NCI-H82 treated with DMSO at 0.1 percent for 48 hours (cell line): ENCODE measurements at regions not wholly inside any gene's neighbourhood (a gene's known extent, or its start where the extent isn't known, plus 50 kb on each side); places are given as distances from the start of the nearest gene placed in this dataset.
A peak's percentile ranks its signal among the peaks of the same experiment; 100 is the strongest.
"Not testable (repeated sequence)": the region's sequence is repeated elsewhere in the genome, so short reads cannot be mapped to it uniquely, and the experiment has no call there.

ENCODE experiments used
- DNase-seq: peaks from one replicate; lab custom pipeline; 2025; ENCODE audit not compliant: unreplicated experiment; lab: John Stamatoyannopoulos, UW

DNA sequence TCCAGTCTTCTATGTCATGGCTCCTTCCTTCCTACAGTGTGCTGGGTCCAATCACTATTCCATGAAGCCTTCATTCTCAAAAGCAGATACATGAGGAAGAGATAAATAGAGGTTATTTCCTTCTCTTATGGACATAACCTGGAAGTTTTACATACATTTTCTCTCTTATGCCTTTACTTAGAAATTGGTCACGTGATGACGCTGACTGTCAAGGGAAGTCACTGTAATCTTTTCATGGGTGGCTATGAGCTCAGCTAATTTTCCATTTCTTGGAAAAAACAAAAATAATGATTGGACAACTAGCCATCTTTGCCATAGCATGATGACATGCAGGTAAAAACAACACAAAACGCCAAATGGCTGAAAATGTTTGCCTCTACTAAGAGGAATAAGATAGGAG lies 151.6 kb upstream of the PRSS16 start:
- DNase-seq, result no peak

DNA sequence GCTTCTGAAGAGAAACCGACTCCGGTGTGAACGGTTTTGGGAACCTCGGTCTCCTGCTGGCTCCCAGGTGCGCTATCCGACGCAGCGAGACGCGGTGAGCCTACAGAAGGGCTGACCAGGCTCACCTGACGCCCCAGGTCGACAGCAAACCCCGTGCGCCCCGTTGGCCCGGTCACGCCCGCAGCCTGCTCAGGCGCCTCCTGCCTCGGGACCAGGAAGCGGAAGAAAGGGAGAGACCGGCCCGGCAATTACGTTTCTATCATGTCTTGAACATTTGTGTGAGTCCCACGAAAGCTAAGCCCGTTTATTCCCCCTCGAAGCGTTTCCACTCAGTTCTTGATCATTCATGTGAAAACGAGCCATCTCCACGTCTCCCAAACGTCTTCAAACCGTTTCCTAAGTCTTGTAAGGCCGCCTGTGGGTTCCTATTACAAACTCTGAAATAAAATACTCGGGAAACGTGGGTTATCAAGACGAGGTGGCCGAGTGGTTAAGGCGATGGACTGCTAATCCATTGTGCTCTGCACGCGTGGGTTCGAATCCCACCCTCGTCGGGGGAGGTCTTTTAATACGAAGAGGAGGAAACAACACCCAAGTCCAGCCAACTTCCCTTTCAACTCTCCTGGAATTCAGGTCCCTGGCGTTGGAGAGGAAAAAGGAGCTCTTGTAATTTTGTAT lies 150.5 kb upstream of the PRSS16 start:
- DNase-seq, result no peak

DNA sequence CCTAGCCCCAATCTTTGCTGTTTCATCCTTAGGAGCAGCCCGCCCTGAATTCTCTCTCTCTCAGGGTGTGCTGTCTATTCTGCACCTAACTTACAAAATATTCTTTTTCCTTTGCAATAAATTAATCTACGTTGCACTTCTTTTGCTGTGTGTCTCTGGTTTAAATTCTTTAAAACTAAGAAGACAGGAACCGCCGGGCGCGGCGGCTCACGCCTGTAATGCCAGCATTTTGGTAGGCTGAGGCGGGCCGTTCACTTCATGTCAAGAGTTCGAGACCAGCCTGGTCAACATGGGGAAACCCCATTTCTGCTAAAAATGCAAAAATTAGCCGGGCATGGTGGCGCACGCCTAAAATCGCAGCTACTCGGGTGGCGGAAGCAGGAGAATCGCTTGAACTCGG lies 148.5 kb upstream of the PRSS16 start:
- DNase-seq, result no peak

DNA sequence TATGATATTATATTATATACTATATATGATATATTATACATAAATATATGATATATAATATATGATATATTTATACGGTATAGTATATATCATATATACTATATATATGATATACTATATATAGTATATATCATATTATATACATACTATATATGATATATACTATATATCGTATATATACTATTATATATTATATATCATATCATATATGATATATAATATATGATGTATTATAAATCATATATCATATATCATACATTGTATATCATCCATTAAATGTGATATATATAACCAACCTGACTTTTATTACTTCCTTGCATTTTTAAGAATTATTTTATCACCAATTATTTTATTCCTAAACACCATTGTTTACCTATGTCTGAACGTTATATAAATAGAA lies 146.6 kb upstream of the PRSS16 start:
- DNase-seq, result no peak

DNA sequence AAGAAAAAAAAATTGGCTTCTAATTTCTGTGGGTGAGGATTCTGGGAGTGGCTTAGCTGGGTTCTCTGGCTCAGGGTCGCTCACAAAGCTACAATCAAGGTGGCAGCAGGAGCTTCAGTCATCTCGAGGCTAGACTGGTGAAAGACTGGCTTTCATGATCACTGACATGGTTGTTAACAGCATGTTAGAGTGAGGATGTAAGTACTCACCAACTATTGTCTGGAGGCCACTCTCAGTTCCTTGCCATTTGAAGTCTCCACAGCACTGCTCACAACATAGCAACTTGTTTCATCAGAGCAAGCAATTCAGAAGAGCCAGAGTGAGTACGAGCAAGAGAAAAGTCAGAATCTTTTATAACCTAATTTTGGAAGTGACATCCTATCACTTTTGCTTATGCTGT lies 145.7 kb upstream of the PRSS16 start:
- no peak for DNase-seq

DNA sequence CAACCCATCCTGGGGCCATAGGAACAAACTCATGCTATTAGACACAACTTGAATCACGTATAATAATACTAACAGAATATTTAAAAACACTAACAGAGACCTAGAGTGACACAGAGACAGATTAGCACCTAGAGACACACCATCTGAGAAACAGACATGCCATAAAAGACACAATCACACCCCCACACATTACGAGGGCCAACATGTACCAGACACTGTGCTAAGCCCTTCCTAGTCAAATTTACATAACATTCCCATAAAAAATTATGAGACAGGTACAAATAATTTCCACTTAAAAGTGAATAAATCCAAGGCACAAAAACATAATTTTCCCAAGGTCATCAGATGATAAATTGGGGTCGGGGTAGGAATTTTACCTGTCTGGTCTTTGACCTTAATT lies 141.1 kb upstream of the PRSS16 start:
- DNase-seq, result no peak

DNA sequence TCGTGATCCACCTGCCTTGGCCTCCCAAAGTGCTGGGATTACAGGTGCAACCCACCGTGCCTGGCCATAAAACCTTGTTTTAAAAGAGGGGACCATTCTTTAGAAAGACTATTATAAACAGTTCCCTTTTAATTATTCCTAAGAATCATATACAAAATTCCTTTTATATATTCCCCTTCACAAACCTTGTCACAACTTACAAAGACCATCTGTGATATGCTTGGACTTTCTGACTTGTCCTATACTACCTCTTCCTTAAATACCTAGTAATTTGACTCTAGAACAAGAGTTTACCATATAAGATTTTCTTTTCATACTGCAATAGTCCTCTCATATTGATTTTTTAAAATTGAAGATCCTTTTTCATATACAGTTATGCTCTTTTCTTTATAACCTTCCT lies 135.8 kb upstream of the PRSS16 start:
- DNase-seq, result no peak

DNA sequence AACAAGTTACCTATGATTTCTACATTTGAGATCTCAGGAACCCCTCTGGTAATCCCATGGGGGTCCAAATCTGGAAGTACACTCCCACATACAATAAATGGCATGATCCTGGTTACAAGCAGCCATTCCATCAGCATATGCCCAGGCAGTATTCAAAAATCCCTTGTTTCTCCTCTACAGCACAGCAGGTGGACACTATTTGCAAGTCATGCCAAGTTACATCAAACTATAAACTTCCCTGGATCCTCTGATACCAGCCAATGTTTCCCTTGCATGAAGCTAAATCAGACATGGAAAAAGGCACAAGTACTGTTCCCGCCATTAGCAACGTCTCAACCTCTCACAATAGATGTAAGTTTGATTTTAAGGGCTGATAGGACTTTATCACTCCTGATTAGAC lies 134.5 kb upstream of the PRSS16 start:
- no peak for DNase-seq

DNA sequence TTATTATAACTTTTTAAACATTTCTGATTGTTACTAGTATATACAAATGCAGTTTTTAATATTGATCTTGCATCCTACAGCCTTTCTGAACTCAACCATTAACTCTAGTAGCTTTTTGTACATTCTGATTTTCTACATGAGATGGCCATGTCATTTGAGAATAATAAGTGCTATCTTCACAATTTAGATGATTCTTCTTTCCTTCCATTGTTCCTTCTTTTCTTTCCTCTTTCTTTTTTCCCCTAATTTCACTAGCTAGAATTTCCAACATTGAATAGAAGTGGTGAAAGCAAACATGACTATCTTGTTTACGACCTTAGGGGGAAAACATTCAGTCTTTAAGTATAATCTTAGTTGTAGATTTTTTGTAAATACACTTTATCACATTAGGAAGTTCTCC lies 128.2 kb upstream of the PRSS16 start:
- no peak for DNase-seq

DNA sequence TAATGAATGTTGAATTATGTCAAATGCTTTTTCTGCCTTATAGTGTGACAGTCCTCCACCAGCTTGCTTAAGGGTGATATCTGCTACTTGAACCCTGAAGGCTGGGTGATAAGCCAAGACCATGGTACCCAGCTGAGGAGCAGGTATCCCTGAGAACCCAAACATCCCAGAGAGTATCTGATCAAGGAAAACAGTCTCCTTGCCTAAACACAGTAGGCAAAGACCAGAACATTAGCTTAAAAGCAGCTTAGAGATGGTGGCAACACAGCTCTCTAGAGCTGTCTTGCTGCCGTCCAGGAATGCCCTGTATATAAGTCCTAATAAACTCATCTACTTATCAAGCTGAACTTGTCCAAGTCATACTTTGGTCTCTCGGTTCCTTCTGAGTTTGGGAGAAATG lies 127.7 kb upstream of the PRSS16 start:
- no peak for DNase-seq

DNA sequence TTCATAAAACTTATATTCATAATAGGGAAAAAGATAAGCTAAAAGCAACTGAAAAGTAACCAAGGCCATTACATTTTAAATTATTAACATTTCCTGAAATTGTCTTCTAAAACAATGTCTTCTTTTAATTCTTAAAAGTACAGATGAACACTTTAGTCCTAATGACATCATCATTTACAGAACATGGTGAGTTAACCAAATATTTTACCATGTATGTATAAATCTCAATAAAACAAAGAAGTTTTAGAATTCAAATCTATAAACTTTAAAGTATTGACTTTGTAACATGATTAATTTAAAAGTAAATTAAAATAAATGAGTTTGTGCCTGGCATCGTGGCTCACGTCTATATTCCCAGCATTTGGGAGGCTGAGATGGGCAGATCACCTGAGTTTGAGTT lies 125.9 kb upstream of the PRSS16 start:
- no peak for DNase-seq

DNA sequence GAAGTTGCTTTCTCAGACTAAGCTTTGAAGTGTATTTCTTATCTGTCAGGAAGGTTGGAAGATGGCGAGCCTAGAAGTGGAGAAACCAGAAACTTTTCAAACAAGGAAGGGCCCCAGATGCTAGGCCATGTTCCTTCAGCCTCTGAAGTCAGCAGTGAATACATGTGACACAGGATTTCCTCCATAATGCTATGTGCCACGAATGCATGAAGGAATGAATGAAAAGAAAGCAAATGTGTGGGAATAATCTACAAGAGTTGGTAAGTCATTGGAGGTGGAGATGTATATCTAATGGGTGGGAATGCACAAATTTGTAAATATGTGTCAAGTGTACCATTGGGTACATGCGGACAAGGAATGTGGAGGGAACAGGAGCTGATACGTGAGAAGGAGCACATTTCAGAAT lies 123.2 kb upstream of the PRSS16 start:
- no peak for DNase-seq

DNA sequence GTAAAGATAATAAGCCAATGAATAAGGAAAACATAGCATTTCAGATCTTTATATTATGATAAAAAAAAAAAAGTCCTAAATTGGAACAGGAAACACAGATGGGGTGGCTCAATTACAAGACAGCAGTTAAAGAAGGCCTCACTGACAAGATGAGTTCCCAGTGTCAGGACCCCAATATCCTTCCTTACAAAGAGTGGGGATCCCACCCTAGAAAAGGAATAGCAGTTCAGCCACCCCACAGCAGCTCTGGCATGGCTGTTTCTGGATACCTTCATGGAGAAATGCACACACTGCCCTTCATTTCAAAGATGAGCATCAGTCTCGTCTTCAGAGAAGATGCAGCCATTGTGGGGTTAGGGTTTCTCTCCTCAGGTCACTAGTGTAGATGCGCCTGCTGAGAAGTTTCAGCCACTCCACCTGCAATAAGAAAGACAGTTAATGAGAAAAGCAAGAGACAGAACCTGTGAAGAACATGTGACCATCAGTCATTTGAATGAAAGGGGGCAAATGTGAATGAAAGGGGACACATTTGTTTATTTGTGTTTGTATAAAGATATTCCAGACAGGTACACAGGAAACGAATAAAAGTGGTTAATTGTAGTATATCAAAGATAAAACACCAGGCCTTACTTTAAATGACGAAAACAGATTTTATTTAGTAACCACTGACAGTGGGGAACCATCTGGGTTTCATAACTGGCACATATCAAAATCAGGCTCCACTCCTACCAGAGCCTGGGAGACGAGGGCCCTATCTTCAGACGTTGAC lies 121.3 kb upstream of the PRSS16 start:
- DNase-seq, result no peak

DNA sequence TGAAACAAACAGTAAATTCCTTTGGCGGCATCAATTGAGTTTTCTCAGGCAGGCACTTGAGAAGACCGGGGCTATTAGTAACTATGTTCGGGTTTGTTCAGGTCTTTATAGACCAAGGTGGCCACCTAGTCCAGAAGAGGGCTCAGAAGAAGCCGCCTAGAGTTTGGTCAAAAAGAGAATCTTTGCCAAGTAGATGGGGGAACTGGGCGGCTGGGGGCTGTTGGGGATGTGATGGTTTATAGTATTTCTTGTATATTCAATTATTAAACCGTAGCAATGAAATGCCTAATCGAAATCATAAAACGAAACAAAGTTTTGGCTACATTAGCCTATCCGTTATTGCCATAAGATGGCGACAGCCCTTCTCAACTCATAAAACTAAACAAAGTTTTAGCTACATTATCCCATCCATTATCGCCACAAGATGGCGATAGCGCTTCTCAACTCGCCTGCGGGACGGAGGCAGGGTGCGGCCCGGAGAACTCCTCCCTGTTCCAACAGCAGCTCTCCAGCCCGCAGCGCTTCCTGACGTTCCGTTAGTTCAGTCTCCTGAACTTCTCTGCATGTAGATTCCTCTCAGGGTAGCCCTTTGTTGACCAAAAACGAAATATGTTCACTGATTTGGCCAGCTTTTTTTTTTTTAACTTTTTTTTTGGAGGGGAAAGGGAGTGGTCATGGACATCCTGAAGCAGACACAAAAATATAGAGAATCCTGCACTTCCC lies 120.5 kb upstream of the PRSS16 start:
- peak; percentile 46 for DNase-seq

DNA sequence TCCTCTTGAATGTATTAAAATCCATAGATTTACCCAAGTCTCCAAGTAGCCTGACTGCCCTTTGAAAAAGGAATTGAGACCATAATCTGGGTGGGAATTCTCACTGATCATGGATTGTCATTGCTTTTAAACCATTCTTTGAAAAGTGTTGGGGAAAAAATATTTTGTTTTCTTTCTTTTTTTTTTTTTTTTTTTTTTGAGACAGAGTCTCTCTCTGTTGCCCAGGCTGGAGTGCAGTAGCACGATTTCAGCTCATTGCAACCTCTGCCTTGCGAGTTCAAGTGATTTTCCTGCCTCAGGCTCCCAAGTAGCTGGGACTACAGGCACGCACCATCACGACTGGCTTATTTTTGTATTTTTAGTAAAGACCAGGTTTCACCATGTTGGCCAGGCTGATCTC lies 119.6 kb upstream of the PRSS16 start:
- not testable (repeated sequence) for DNase-seq

DNA sequence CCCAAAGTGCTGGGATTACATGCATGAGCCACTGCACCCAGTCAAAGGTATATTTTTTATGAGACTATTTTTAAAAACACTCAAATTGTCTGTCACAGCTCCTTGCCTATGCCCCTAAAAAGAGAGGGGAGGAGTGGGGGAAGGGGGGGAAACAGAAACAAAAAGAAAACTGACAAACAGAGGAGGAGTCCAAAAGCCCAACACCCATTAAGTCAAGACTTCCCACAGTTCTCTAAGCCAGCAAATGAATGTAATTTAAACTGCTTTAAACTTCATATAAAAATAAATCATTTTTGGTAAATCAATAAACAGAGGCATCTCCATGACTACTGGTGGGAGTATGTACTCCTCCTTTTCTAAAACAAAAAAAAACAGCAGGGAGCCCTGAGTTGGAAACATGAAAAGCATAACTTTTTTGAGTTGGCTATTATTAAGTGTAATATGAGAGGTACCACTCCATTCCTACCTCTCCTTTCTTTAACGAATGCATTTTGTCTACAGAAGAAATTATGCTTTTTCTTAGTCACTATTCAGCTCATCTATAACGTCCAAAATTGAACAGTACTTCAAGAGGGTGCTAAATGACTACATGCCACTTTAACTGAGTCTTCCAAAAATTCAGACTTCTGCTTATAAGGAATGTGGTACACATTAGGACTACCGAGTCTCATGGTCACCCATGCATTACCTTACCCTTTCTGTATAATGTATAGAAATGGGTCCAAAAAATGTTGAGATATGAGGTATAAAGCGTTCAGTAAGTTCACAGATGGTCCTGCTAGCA lies 119.0 kb upstream of the PRSS16 start:
- no peak for DNase-seq

DNA sequence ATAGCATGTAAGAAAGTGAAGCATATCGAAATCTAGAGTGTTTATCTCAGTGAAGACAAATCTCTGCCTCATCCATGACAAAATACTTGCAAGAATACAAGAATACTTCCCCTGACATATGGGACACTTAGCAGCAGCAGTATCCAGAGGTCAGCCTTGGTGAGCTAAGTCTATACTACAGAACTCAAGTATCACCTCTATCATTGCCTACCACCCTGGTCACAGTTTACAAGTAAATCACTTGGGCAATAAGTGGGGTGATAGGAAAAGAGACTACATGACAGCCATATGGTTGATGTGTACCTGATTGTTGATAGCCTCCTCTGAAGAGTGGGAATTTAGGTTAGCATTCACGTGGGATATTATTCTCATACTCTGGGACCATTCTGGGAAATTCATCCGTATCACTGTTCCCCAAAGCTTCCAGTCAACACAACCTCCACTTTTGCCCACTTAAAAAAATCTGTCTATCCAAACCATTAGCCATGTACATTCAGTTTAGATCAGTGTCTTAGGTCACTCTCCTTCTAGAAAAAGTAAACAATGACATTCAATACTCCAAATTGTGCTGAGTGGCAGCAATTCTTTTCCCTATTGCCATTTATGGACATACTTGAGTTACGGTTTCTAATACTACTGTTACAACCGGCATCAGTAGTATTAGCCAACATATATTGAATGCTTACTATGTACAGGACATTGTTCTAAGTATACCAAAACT lies 118.2 kb upstream of the PRSS16 start:
- no peak for DNase-seq

DNA sequence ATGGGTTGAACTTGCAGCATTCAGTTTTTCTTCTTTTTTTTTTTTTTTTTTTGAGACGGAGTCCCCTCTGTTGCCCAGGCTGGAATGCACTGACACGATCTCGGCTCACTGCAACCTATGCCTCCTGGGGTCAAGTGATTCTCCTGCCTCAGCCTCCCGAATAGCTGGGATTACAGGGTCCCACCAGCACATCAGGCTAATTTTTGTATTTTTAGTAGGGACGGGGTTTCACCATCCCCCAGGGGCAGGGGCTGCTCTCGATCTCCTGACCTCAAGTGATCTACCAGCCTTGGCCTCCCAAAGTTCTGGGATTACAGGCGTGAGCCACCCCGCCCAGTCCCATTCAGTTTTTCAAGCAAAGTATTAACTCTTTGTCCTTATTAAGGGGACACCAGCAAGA lies 117.6 kb upstream of the PRSS16 start:
- no peak for DNase-seq

DNA sequence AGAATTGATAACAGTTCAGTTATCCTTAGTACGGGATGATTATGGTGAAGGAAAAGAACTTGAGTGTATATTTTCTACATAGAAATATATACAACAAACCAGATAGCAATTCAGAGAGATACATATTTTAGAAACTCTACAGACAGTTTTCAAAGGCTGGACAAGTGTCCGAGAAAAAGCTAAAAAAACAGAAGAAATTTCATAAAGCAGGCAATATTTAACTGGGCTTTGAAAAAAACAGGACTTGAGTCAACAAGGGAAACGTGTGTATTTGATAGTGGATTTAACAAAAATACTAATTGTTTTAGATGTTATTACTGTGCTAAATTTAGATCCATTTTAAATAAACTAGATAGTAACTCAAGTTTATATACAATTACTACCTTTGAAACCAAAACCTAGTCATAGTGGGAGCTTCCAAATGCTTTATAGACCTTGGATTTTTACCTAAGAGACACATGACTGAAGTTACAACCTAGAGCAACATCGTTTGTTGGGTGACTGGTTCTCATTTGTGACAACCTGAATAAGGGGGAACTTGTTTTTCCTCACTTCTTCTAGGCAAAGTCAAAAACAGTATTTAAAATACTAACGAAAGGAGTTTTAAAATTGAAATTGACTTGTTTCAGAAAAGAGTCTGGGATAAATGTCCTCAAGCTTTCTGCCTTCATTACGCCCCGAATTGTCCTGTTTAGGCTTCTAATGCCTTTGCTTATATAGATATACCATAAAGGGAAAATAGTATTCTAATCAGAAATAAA lies 116.7 kb upstream of the PRSS16 start:
- DNase-seq, result no peak

DNA sequence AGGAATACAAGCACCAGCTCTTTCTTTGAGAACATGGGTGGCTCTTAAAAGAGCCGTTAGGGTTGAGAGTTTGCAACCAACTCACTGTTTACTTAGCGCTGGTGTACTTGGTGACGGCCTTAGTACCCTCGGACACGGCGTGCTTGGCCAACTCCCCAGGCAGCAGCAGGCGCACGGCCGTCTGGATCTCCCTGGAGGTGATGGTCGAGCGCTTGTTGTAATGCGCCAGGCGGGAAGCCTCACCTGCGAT lies 115.3 kb upstream of the PRSS16 start:
- not testable (repeated sequence) for DNase-seq
